CD4-positive, CD25-positive, alpha-beta regulatory T cell (primary cell): ENCODE measurements at regions not wholly inside any gene's neighbourhood (a gene's known extent, or its start where the extent isn't known, plus 50 kb on each side); places are given as distances from the start of the nearest gene placed in this dataset.
A peak's percentile ranks its signal among the peaks of the same experiment; 100 is the strongest.

Experiments used
- ATAC-seq, 2 donors: fragments of 150-1000 bp; cut with Tn5 transposase; one replicate each; pipeline ENCODE4 v1.10.0; 2021; ENCODE audit warnings: low read depth in 2 of 2, moderate number of reproducible peaks in 2 of 2, moderate library complexity in 1 of 2
- DNase-seq, 3 donors: peaks; one replicate each; pipeline versions ENCODE4 v3.0.0 to v3.0.0-alpha.2; 2012 to 2022; ENCODE audit warnings: mixed read lengths in 1 of 3
- H3K27ac ChIP-seq: one replicate; pipeline ENCODE4 v1.7.0; 2013; ENCODE audit warnings: mild to moderate bottlenecking, low read length; ENCODE audit not compliant: insufficient read depth, poor library complexity, severe bottlenecking
- H3K27me3 ChIP-seq: one replicate; pipeline ENCODE4 v1.7.0; 2013; ENCODE audit warnings: low read length; ENCODE audit not compliant: control insufficient read depth, insufficient read depth
- H3K36me3 ChIP-seq: one replicate; pipeline ENCODE4 v1.7.0; 2013; ENCODE audit warnings: mild to moderate bottlenecking, low read length, moderate library complexity; ENCODE audit not compliant: control insufficient read depth, insufficient read depth
- H3K4me1 ChIP-seq: 2 replicates; pipeline ENCODE4 v1.7.0; 2013; ENCODE audit warnings: mild to moderate bottlenecking, low read length; ENCODE audit not compliant: insufficient read depth, control insufficient read depth, poor library complexity, severe bottlenecking
- H3K4me3 ChIP-seq: one replicate; pipeline ENCODE4 v1.7.0; 2013; ENCODE audit warnings: low read depth, mild to moderate bottlenecking, low read length, moderate library complexity
- H3K9me3 ChIP-seq, 2 experiments: 1 replicate in 1 of 2; 2 replicates in 1 of 2; pipeline ENCODE4 v1.7.0; 2013; ENCODE audit warnings: low read length in 2 of 2, mild to moderate bottlenecking in 1 of 2, moderate library complexity in 1 of 2; ENCODE audit not compliant: control insufficient read depth in 2 of 2
- H3K27ac Mint-ChIP-seq, 3 donors: one replicate each; pipeline ENCODE4 v1.8.0; 2020 to 2022; ENCODE audit warnings: mild to moderate bottlenecking in 3 of 3, mixed read lengths in 3 of 3, moderate library complexity in 2 of 3
- H3K27me3 Mint-ChIP-seq: one replicate; pipeline ENCODE4 v1.8.0; 2022; ENCODE audit warnings: mild to moderate bottlenecking, mixed read lengths
- H3K36me3 Mint-ChIP-seq: one replicate; pipeline ENCODE4 v1.8.0; 2020; ENCODE audit warnings: mixed read lengths
- H3K4me1 Mint-ChIP-seq, 4 donors: one replicate each; pipeline ENCODE4 v1.8.0; 2020 to 2022; ENCODE audit warnings: mixed read lengths in 4 of 4, mild to moderate bottlenecking in 1 of 4
- H3K4me3 Mint-ChIP-seq, 4 donors: one replicate each; pipeline ENCODE4 v1.8.0; 2020 to 2022; ENCODE audit warnings: mild to moderate bottlenecking in 4 of 4, mixed read lengths in 4 of 4, moderate library complexity in 3 of 4
- H3K9me3 Mint-ChIP-seq, 7 donors: one replicate each; pipeline ENCODE4 v1.8.0; 2020 to 2022; ENCODE audit warnings: mixed read lengths in 7 of 7, mild to moderate bottlenecking in 3 of 7, moderate library complexity in 2 of 7

DNA sequence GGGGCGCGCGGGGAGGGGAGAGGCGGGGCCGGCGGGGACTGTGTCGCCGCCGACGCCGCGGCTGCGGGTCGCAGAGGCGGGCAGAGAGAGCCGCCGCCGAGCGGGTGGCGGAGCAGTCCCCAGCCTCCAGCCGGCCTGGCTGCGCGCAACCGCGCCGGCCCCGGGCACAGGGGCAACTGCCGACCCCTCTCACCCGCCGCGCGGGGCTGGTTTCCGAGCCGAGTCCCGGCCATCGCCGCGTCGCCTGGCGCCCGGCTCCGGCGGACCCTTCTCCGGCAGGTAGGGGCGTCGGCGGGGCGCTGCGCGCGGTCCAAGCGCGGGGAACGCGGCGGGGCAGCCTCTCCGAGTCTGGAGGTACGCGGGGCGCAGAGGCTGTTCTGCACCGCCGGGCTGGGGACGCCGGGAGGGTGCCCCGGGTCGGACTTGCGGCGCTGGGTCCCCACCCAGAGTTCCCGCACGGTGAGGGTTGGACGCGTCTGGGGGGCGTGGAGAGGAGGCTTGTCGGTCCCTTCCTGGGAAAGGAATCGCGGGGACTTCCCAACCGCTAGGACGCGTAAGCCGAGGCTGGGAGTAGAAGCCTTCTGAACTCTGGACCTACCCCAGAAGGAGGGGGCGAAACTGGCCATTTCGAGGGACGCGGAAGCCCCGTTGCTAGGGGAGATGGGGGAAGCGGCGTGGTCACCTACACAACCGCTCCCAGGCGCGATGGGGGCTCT is 133.6 kb upstream of the MYO16 start:
- Mint-ChIP-seq H3K4me1 (peaks cover 0 to 24% (median 14%) of the 10 kb centered on the region in 4 donors), H3K36me3 (no peaks in the 10 kb centered on the region), H3K27me3 (peaks cover 51% of the 10 kb centered on the region), H3K27ac (peak overlapping the region in 1 of 3 donors; percentile 78), H3K9me3 (peaks cover 0 to 11% (median 0%) of the 10 kb centered on the region in 7 donors), H3K4me3 (peak overlapping the region; percentile 71 to 93 (median 86))
- Histone ChIP-seq H3K4me1 (peaks cover 10% of the 10 kb centered on the region), H3K9me3 (no peaks in the 10 kb centered on the region), H3K27me3 (peaks cover 15% of the 10 kb centered on the region), H3K27ac (no peak overlapping the region), H3K36me3 (no peaks in the 10 kb centered on the region), H3K4me3 (peak overlapping the region; percentile 48)
- ATAC-seq (peak; percentile 12 to 23), DNase-seq (peak in 1 of 3 donors; percentile 27)

DNA sequence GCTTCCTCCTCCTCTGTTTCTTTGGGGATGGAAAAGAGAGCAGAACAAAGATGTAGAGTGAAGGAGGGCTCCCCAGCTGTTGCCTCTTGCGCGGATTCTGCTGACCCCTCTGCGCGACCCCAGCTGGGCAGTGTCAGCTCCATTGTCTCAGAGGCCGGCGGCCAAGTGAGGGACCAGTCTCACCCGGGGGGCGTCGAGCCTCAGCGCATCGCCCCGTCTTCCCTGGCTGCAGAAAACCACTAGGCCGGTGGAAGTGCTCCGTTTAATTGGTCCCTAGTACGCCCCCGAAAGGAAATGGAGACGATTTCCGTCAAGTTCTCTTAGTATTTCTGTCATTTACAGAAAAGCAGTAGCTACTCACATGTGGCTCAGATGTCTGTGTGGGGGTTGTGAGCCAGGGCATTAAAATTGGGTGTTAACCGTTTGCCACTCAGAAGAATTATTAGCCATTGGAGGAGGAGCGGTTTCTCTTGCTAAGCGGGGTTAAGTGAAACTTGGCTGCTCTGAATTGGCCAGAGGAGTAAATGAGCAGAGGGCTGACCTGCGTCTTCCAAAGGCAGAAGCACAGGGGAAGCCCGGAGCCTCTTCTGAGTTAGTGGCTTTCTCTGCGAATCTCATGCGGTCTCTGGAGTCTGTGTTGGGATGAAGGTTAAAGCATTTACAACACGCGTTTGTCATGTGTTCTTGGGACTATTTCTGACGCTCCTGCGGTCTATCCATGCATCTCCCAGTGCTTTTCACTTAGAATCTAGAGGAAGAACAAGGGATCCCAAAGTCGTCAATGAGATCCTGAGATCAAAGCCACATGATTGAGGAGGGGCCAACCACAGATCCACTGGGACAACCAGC is 132.8 kb upstream of the MYO16 start:
- DNase-seq (peak in 2 of 3 donors; percentile 4 to 45), ATAC-seq (peak; percentile 28 to 32)
- H3K27me3 Mint-ChIP-seq = peaks cover 51% of the 10 kb centered on the region
- H3K27ac ChIP-seq = no peak overlapping the region
- peak overlapping the region in 1 of 3 donors; percentile 78 for H3K27ac Mint-ChIP-seq
- H3K36me3 ChIP-seq = no peaks in the 10 kb centered on the region
- H3K36me3 Mint-ChIP-seq = no peaks in the 10 kb centered on the region
- peaks cover 0 to 11% (median 0%) of the 10 kb centered on the region in 7 donors for H3K9me3 Mint-ChIP-seq
- peak overlapping the region; percentile 71 to 89 (median 86) for H3K4me3 Mint-ChIP-seq
- peak overlapping the region; percentile 59 for H3K4me3 ChIP-seq
- peaks cover 17% of the 10 kb centered on the region for H3K27me3 ChIP-seq
- H3K9me3 ChIP-seq = no peaks in the 10 kb centered on the region
- peaks cover 10% of the 10 kb centered on the region for H3K4me1 ChIP-seq
- H3K4me1 Mint-ChIP-seq = peaks cover 0 to 24% (median 14%) of the 10 kb centered on the region in 4 donors

GRCh38 chr13:108500711-108501110 is 128.7 kb upstream of the MYO16 start:
- peaks cover 13% of the 10 kb centered on the region for H3K27me3 ChIP-seq
- ATAC-seq (no peak), DNase-seq (no peak)
- no peaks in the 10 kb centered on the region for H3K36me3 Mint-ChIP-seq
- H3K9me3 ChIP-seq = no peaks in the 10 kb centered on the region
- peak overlapping the region in 1 of 4 donors; percentile 34 for H3K4me3 Mint-ChIP-seq
- H3K36me3 ChIP-seq = no peaks in the 10 kb centered on the region
- H3K27ac ChIP-seq = no peak overlapping the region
- H3K27me3 Mint-ChIP-seq = peaks cover 31% of the 10 kb centered on the region
- peak overlapping the region in 1 of 3 donors; percentile 12 for H3K27ac Mint-ChIP-seq
- peaks cover 0 to 8% (median 0%) of the 10 kb centered on the region in 7 donors for H3K9me3 Mint-ChIP-seq
- H3K4me1 Mint-ChIP-seq = peaks cover 0 to 18% (median 11%) of the 10 kb centered on the region in 4 donors
- peaks cover 10% of the 10 kb centered on the region for H3K4me1 ChIP-seq
- H3K4me3 ChIP-seq = no peak overlapping the region

DNA sequence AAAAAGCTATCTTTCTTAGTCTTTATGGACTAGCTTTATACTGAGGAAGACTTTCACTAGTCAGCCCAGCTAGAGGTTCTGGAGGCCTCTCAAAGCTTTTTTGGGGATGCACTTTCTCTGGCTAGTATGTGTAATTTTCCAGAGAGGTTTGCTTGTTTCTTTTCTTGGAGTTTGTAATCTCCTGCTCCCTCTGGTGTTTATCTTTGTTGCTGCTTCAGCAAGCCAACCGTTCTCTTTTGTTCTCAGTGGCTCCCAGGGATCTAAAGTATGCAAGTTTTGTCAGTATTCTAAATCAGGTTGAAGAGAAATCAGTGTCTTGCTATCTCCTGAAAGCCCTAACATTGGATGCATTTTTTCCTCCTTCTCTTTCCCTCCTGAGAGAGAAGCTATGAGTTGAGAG is 121.1 kb upstream of the MYO16 start:
- no peak for ATAC-seq
- Histone ChIP-seq H3K4me3 (no peak overlapping the region), H3K9me3 (no peaks in the 10 kb centered on the region), H3K4me1 (no peaks in the 10 kb centered on the region), H3K27ac (no peak overlapping the region), H3K27me3 (no peaks in the 10 kb centered on the region), H3K36me3 (no peaks in the 10 kb centered on the region)
- Mint-ChIP-seq H3K36me3 (no peaks in the 10 kb centered on the region), H3K9me3 (peaks cover 0 to 14% (median 2%) of the 10 kb centered on the region in 7 donors), H3K4me1 (peaks cover 0 to 4% (median 0%) of the 10 kb centered on the region in 4 donors), H3K4me3 (no peak overlapping the region), H3K27me3 (peaks cover 9% of the 10 kb centered on the region), H3K27ac (no peak overlapping the region)
- DNase-seq = peak in 2 of 3 donors; percentile 27 to 41

GRCh38 chr13:108525827-108526226 is 103.6 kb upstream of the MYO16 start:
- H3K27me3 ChIP-seq = no peaks in the 10 kb centered on the region
- H3K36me3 ChIP-seq = no peaks in the 10 kb centered on the region
- Mint-ChIP-seq H3K4me3 (no peak overlapping the region), H3K36me3 (peaks cover 4% of the 10 kb centered on the region), H3K4me1 (no peaks in the 10 kb centered on the region), H3K27me3 (peaks cover 5% of the 10 kb centered on the region), H3K9me3 (peaks cover 0 to 2% (median 0%) of the 10 kb centered on the region in 7 donors), H3K27ac (no peak overlapping the region)
- ATAC-seq (no peak), DNase-seq (no peak)
- no peaks in the 10 kb centered on the region for H3K9me3 ChIP-seq
- no peak overlapping the region for H3K27ac ChIP-seq
- H3K4me3 ChIP-seq = no peak overlapping the region
- no peaks in the 10 kb centered on the region for H3K4me1 ChIP-seq

DNA sequence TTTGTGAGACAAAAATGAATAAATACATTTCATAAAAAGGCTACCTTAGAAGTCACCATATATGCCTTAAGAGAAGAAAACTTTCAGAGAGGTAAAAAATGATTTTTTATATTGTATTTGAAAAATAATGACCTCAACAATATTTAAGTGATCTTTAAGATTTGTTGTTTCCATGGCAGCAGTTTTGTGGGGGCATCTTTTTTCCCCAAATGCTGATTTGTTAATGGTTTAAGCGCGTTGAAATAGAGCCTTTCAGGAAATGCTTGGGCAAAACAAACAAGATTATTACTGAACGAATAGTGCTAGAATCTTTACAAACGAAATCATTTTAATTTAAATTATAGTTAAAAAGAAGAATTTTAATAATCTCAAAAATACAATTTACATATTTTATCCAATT is 103.1 kb upstream of the MYO16 start:
- Histone ChIP-seq H3K27me3 (no peaks in the 10 kb centered on the region), H3K9me3 (no peaks in the 10 kb centered on the region), H3K4me3 (no peak overlapping the region), H3K27ac (no peak overlapping the region), H3K36me3 (no peaks in the 10 kb centered on the region), H3K4me1 (no peaks in the 10 kb centered on the region)
- H3K4me1 Mint-ChIP-seq = no peaks in the 10 kb centered on the region
- no peak for ATAC-seq
- no peak overlapping the region for H3K4me3 Mint-ChIP-seq
- peaks cover 4% of the 10 kb centered on the region for H3K36me3 Mint-ChIP-seq
- H3K27ac Mint-ChIP-seq = no peak overlapping the region
- DNase-seq = no peak
- H3K27me3 Mint-ChIP-seq = peaks cover 5% of the 10 kb centered on the region
- H3K9me3 Mint-ChIP-seq = no peaks in the 10 kb centered on the region

DNA sequence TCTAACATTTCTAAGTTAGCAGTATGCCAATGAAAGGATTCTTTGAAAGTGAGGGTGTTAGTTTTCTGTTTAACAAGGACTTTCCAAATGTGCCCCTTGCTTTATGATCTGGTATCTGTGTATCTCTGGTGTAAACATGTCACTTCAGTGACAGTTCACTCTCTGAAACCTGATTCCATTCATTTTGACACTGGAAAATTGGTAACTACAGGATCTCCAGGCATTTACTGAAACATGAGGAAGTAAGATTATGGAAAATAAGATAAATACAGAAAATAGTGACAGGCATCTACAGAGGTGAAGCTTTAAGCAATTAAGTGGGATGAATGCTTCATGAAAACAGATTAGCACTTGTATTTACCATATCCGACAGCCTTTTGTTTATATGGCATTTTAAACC is 101.6 kb upstream of the MYO16 start:
- DNase-seq (no peak), ATAC-seq (no peak)
- Histone ChIP-seq H3K27ac (no peak overlapping the region), H3K27me3 (no peaks in the 10 kb centered on the region), H3K4me3 (no peak overlapping the region), H3K9me3 (no peaks in the 10 kb centered on the region), H3K4me1 (no peaks in the 10 kb centered on the region), H3K36me3 (no peaks in the 10 kb centered on the region)
- Mint-ChIP-seq H3K9me3 (no peaks in the 10 kb centered on the region), H3K4me3 (no peak overlapping the region), H3K4me1 (no peaks in the 10 kb centered on the region), H3K27me3 (peaks cover 5% of the 10 kb centered on the region), H3K36me3 (peaks cover 4% of the 10 kb centered on the region), H3K27ac (no peak overlapping the region)
